HEK293 (cell line): ENCODE measurements at regions not wholly inside any gene's neighbourhood (a gene's known extent, or its start where the extent isn't known, plus 50 kb on each side); places are given as distances from the start of the nearest gene placed in this dataset.
A peak's percentile ranks its signal among the peaks of the same experiment; 100 is the strongest.

Source experiments
- CTCF ChIA-PET: fragments of 350-600 bp; formaldehyde crosslinking; extraction: SDS; loops from one replicate; lab custom pipeline; 2021; ENCODE audit warnings: antibody characterized with exemption; lab: Yijun Ruan, JAX
- POLR2A ChIA-PET: fragments of 300-600 bp; formaldehyde crosslinking; extraction: SDS; loops from one replicate; lab custom pipeline; 2020; ENCODE audit warnings: antibody characterized with exemption, inconsistent platforms; lab: Yijun Ruan, JAX
- H3K27ac ChIP-seq: fragments of 200-500 bp; sonication (Bioruptor generic); 2 replicates; pipeline ENCODE4 v1.5.1; 2014; ENCODE audit warnings: low read depth, low read length, control low read depth, inconsistent platforms; ENCODE audit errors: extremely low read depth
- H3K36me3 ChIP-seq, 2 experiments: fragments of 200-500 bp in 1 of 2; sonication (Bioruptor generic) in 1 of 2; 1 replicate in 1 of 2; 2 replicates in 1 of 2; pipeline ENCODE4 v1.5.1; 2014 to 2017; ENCODE audit warnings: inconsistent platforms in 2 of 2, low read length in 2 of 2; ENCODE audit not compliant: control insufficient read depth in 2 of 2, insufficient read depth in 1 of 2
- H3K4me1 ChIP-seq: fragments of 200-500 bp; sonication (Bioruptor generic); 2 replicates; pipeline ENCODE4 v1.5.1; 2014; ENCODE audit warnings: mild to moderate bottlenecking, low read length, inconsistent platforms; ENCODE audit not compliant: control insufficient read depth, insufficient read depth
- H3K4me3 ChIP-seq: 2 replicates; pipeline ENCODE4 v1.5.1; 2011; ENCODE audit warnings: low read depth, mild to moderate bottlenecking, control low read depth, low read length, moderate library complexity
- H3K9me3 ChIP-seq: fragments of 200-500 bp; sonication (Bioruptor generic); 2 replicates; pipeline ENCODE4 v1.5.1; 2014; ENCODE audit warnings: low read depth, low read length, inconsistent platforms; ENCODE audit not compliant: control insufficient read depth, insufficient read depth
- BCL6B ChIP-seq: fragments of 450-650 bp; formaldehyde crosslinking; IDR thresholded peaks from 2 replicates; pipeline ENCODE4 v1.5.1; 2017; ENCODE audit warnings: missing biosample characterization, missing genetic modification characterization
- GLIS1 ChIP-seq: fragments of 450-650 bp; formaldehyde crosslinking; IDR thresholded peaks from 2 replicates; pipeline ENCODE4 v1.5.1; 2016; ENCODE audit warnings: missing biosample characterization, missing genetic modification characterization
- KLF17 ChIP-seq: fragments of 450-650 bp; formaldehyde crosslinking; IDR thresholded peaks from 2 replicates; pipeline ENCODE4 v1.5.1; 2016; ENCODE audit warnings: missing biosample characterization, missing genetic modification characterization
- MZF1 ChIP-seq: fragments of 450-650 bp; formaldehyde crosslinking; IDR thresholded peaks from 2 replicates; pipeline ENCODE4 v1.5.1; 2017; ENCODE audit warnings: missing biosample characterization, missing genetic modification characterization, borderline replicate concordance
- PRDM1 ChIP-seq: fragments of 450-650 bp; formaldehyde crosslinking; IDR thresholded peaks from 2 replicates; pipeline ENCODE4; 2016; ENCODE audit warnings: missing biosample characterization, missing genetic modification characterization
- PRDM10 ChIP-seq: fragments of 450-650 bp; formaldehyde crosslinking; IDR thresholded peaks from 2 replicates; pipeline ENCODE4 v1.5.1; 2016; ENCODE audit warnings: missing biosample characterization, missing genetic modification characterization
- REPIN1 ChIP-seq: fragments of 450-650 bp; formaldehyde crosslinking; IDR thresholded peaks from 2 replicates; pipeline ENCODE4 v1.5.1; 2017; ENCODE audit warnings: missing biosample characterization, missing genetic modification characterization, low read depth
- SP7 ChIP-seq: fragments of 450-650 bp; formaldehyde crosslinking; IDR thresholded peaks from 2 replicates; pipeline ENCODE4 v1.5.1; 2016; ENCODE audit warnings: missing biosample characterization, missing genetic modification characterization
- YY1 ChIP-seq: fragments of 450-650 bp; formaldehyde crosslinking; IDR thresholded peaks from 2 replicates; pipeline ENCODE4 v1.5.1; 2018; ENCODE audit warnings: missing biosample characterization, missing genetic modification characterization
- ZBTB17 ChIP-seq: fragments of 450-650 bp; formaldehyde crosslinking; IDR thresholded peaks from 2 replicates; pipeline ENCODE4 v1.5.1; 2016; ENCODE audit warnings: missing biosample characterization, missing genetic modification characterization
- ZNF18 ChIP-seq: fragments of 450-650 bp; formaldehyde crosslinking; IDR thresholded peaks from 2 replicates; pipeline ENCODE4 v1.5.1; 2016; ENCODE audit warnings: missing biosample characterization, missing genetic modification characterization
- ZNF223 ChIP-seq: fragments of 450-650 bp; formaldehyde crosslinking; IDR thresholded peaks from 2 replicates; pipeline ENCODE4 v1.5.1; 2016; ENCODE audit warnings: missing biosample characterization, missing genetic modification characterization
- ZNF366 ChIP-seq: fragments of 450-650 bp; formaldehyde crosslinking; conservative IDR thresholded peaks from 2 replicates; pipeline ENCODE4 v1.5.1; 2016; ENCODE audit warnings: missing biosample characterization, missing genetic modification characterization
- ZNF621 ChIP-seq: fragments of 450-650 bp; formaldehyde crosslinking; IDR thresholded peaks from 2 replicates; pipeline ENCODE4 v1.5.1; 2017; ENCODE audit warnings: missing biosample characterization, missing genetic modification characterization
- ZNF626 ChIP-seq: fragments of 450-650 bp; sonication (Bioruptor Pico); formaldehyde crosslinking; IDR thresholded peaks from 2 replicates; pipeline ENCODE4 v1.5.1; 2018; ENCODE audit warnings: missing biosample characterization, missing genetic modification characterization, inconsistent platforms
- ZNF654 ChIP-seq: fragments of 450-650 bp; formaldehyde crosslinking; IDR thresholded peaks from 2 replicates; pipeline ENCODE4 v1.5.1; 2016; ENCODE audit warnings: low read depth, missing biosample characterization, missing genetic modification characterization
- ZNF660 ChIP-seq: fragments of 450-650 bp; IDR thresholded peaks from 2 replicates; pipeline ENCODE4 v1.5.1; 2018; ENCODE audit warnings: missing biosample characterization, mild to moderate bottlenecking, missing genetic modification characterization
- ZSCAN18 ChIP-seq: fragments of 450-650 bp; formaldehyde crosslinking; IDR thresholded peaks from 2 replicates; pipeline ENCODE4 v1.5.1; 2016; ENCODE audit warnings: missing biosample characterization, missing genetic modification characterization
- TF ChIP-seq, protein P1 (sequence below): fragments of 450-650 bp; formaldehyde crosslinking; IDR thresholded peaks from 2 replicates; pipeline ENCODE4 v1.5.1; 2016; ENCODE audit warnings: missing biosample characterization, missing genetic modification characterization
- TF ChIP-seq, protein P2 (sequence below): fragments of 450-650 bp; formaldehyde crosslinking; conservative IDR thresholded peaks from 2 replicates; pipeline ENCODE4 v1.5.1; 2016; ENCODE audit warnings: low read depth, missing biosample characterization, missing genetic modification characterization
- TF ChIP-seq, protein P3 (sequence below): fragments of 450-650 bp; IDR thresholded peaks from 2 replicates; pipeline ENCODE4 v1.5.1; 2018; ENCODE audit warnings: missing biosample characterization, missing genetic modification characterization

- Histone ChIP-seq H3K4me1 (no peaks in the 10 kb centered on the region), H3K27ac (no peak overlapping the region), H3K9me3 (no peaks in the 10 kb centered on the region), H3K4me3 (no peak overlapping the region), H3K36me3 (no peaks in the 10 kb centered on the region)
- CTCF ChIA-PET, result interaction anchor here (0.6 to 7.3 kb wide), 32 partner anchors 10 to 1005 kb away, joined by 3 to 83 read pairs (median 3); no protein-coding TSS in a partner anchor
- POLR2A ChIA-PET, result interaction anchor here (1.5 kb wide), 1 partner anchor 160 kb away, joined by 3 read pairs; no protein-coding TSS in a partner anchor
- peak; percentile 70 for TF ChIP-seq ZBTB17 (tag by site-specific recombination)
- TF ChIP-seq ZNF223 (tag by site-specific recombination), result no peak
- TF ChIP-seq BCL6B (tag by site-specific recombination), result no peak
- no peak for TF ChIP-seq ZSCAN18 (tag by site-specific recombination)
- no peak for TF ChIP-seq YY1 (tag by site-specific recombination)
- TF ChIP-seq PRDM10, result 0 out of 2 replicates have a peak, but pooled peaks have one; percentile 41
- TF ChIP-seq, protein P1, sequence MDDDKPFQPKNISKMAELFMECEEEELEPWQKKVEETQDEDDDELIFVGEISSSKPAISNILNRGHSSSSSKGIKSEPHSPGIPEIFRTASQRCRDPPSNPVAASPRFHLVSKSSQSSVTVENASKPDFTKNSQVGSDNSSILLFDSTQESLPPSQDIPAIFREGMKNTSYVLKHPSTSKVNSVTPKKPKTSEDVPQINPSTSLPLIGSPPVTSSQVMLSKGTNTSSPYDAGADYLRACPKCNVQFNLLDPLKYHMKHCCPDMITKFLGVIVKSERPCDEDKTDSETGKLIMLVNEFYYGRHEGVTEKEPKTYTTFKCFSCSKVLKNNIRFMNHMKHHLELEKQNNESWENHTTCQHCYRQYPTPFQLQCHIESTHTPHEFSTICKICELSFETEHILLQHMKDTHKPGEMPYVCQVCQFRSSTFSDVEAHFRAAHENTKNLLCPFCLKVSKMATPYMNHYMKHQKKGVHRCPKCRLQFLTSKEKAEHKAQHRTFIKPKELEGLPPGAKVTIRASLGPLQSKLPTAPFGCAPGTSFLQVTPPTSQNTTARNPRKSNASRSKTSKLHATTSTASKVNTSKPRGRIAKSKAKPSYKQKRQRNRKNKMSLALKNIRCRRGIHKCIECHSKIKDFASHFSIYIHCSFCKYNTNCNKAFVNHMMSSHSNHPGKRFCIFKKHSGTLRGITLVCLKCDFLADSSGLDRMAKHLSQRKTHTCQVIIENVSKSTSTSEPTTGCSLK (tag by site-specific recombination), result no peak
- no peak for TF ChIP-seq ZNF626
- peak; percentile 15; the same call in 1 of the 2 replicates for TF ChIP-seq GLIS1 (tag by site-specific recombination)
- no peak for TF ChIP-seq ZNF366 (tag by site-specific recombination)
- no peak for TF ChIP-seq REPIN1 (tag by site-specific recombination)
- peak; percentile 45 for TF ChIP-seq ZNF654 (tag by site-specific recombination)
- no peak for TF ChIP-seq MZF1 (tag by site-specific recombination)
- TF ChIP-seq PRDM1, result no peak
- TF ChIP-seq SP7 (tag by site-specific recombination), result 0 out of 2 replicates have a peak, but pooled peaks have one; percentile 43
- TF ChIP-seq, protein P2, sequence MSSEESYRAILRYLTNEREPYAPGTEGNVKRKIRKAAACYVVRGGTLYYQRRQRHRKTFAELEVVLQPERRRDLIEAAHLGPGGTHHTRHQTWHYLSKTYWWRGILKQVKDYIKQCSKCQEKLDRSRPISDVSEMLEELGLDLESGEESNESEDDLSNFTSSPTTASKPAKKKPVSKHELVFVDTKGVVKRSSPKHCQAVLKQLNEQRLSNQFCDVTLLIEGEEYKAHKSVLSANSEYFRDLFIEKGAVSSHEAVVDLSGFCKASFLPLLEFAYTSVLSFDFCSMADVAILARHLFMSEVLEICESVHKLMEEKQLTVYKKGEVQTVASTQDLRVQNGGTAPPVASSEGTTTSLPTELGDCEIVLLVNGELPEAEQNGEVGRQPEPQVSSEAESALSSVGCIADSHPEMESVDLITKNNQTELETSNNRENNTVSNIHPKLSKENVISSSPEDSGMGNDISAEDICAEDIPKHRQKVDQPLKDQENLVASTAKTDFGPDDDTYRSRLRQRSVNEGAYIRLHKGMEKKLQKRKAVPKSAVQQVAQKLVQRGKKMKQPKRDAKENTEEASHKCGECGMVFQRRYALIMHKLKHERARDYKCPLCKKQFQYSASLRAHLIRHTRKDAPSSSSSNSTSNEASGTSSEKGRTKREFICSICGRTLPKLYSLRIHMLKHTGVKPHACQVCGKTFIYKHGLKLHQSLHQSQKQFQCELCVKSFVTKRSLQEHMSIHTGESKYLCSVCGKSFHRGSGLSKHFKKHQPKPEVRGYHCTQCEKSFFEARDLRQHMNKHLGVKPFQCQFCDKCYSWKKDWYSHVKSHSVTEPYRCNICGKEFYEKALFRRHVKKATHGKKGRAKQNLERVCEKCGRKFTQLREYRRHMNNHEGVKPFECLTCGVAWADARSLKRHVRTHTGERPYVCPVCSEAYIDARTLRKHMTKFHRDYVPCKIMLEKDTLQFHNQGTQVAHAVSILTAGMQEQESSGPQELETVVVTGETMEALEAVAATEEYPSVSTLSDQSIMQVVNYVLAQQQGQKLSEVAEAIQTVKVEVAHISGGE, result no peak
- TF ChIP-seq, protein P3, sequence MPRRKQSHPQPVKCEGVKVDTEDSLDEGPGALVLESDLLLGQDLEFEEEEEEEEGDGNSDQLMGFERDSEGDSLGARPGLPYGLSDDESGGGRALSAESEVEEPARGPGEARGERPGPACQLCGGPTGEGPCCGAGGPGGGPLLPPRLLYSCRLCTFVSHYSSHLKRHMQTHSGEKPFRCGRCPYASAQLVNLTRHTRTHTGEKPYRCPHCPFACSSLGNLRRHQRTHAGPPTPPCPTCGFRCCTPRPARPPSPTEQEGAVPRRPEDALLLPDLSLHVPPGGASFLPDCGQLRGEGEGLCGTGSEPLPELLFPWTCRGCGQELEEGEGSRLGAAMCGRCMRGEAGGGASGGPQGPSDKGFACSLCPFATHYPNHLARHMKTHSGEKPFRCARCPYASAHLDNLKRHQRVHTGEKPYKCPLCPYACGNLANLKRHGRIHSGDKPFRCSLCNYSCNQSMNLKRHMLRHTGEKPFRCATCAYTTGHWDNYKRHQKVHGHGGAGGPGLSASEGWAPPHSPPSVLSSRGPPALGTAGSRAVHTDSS (tag by site-specific recombination), result no peak
- no peak for TF ChIP-seq ZNF18 (tag by site-specific recombination)
- TF ChIP-seq KLF17, result peak; percentile 82; the same call in 1 of the 2 replicates
- peak; percentile 80; the same call in 1 of the 2 replicates for TF ChIP-seq ZNF660 (tag by site-specific recombination)
- TF ChIP-seq ZNF621 (tag by site-specific recombination), result no peak
Observed at GRCh38 chr15:66862940-66863335, 160.9 kb downstream of the SMAD6 start.
